ENCODE measurements at regions not wholly inside any gene's neighbourhood (a gene's known extent, or its start where the extent isn't known, plus 50 kb on each side); places are given as distances from the start of the nearest gene placed in this dataset.

GRCh38 chr7:118758582-118758981, 534.1 kb downstream of the ANKRD7 start:
- TF ChIP-seq POLR2A (IDR thresholded peaks at IDR 0.05) (no peak), CTCF (IDR thresholded peaks at IDR 0.05) (no peak), POLR2AphosphoS5 (IDR thresholded peaks at IDR 0.05) (no peak)
